Right atrium auricular region (tissue), 2 donors: ENCODE measurements at regions not wholly inside any gene's neighbourhood (a gene's known extent, or its start where the extent isn't known, plus 50 kb on each side); places are given as distances from the start of the nearest gene placed in this dataset.

Source experiments
- DNase-seq: peaks from one replicate; pipeline ENCODE4 v3.0.0-alpha.2; 2019; ENCODE audit warnings: low spot score
- H3K27ac ChIP-seq, 2 donors: fragments of 200-600 bp; sonication (generic); 1 replicate in 1 of 2; 2 replicates in 1 of 2; pipeline ENCODE4 v1.5.1; 2016 to 2019
- H3K27me3 ChIP-seq, 2 donors: fragments of 200-600 bp; sonication (generic); one replicate each; pipeline versions ENCODE4 v1.5.1 to v1.6.0; 2017 to 2019
- H3K36me3 ChIP-seq: fragments of 200-600 bp; sonication (generic); one replicate; pipeline ENCODE4 v1.5.1; 2016
- H3K4me1 ChIP-seq, 2 donors: fragments of 200-600 bp; sonication (generic); one replicate each; pipeline versions ENCODE4 v1.5.1 to v1.6.0; 2017 to 2019
- H3K4me3 ChIP-seq, 2 donors: fragments of 200-600 bp; sonication (generic); 1 replicate in 1 of 2; 2 replicates in 1 of 2; pipeline ENCODE4 v1.5.1; 2017 to 2019; ENCODE audit warnings: mild to moderate bottlenecking in 1 of 2, moderate library complexity in 1 of 2
- H3K9me3 ChIP-seq, 2 donors: fragments of 200-600 bp; sonication (generic); one replicate each; pipeline ENCODE4 v1.5.1; 2019
- CTCF ChIP-seq, 2 donors: fragments of 200-600 bp; sonication (generic); IDR thresholded peaks; one replicate each; pipeline ENCODE4 v1.5.1; 2019; ENCODE audit warnings: antibody characterized with exemption in 2 of 2

GRCh38 chr5:89575319-89575718 is 692.3 kb upstream of the MEF2C start:
- H3K27ac ChIP-seq: no peak overlapping the region
- H3K36me3 ChIP-seq: no peaks in the 10 kb centered on the region
- H3K9me3 ChIP-seq: no peaks in the 10 kb centered on the region
- H3K27me3 ChIP-seq: no peaks in the 10 kb centered on the region
- DNase-seq: no peak
- no peaks in the 10 kb centered on the region for H3K4me1 ChIP-seq
- no peak for TF ChIP-seq CTCF (IDR thresholded peaks at IDR 0.05)
- H3K4me3 ChIP-seq: no peak overlapping the region

GRCh38 chr5:89573345-89573744 is 690.4 kb upstream of the MEF2C start:
- Histone ChIP-seq H3K4me3 (no peak overlapping the region), H3K36me3 (no peaks in the 10 kb centered on the region), H3K27ac (no peak overlapping the region), H3K27me3 (no peaks in the 10 kb centered on the region), H3K9me3 (no peaks in the 10 kb centered on the region), H3K4me1 (no peaks in the 10 kb centered on the region)
- no peak for TF ChIP-seq CTCF (IDR thresholded peaks at IDR 0.05)
- DNase-seq: no peak

GRCh38 chr5:89572696-89573095 is 689.7 kb upstream of the MEF2C start:
- TF ChIP-seq CTCF (IDR thresholded peaks at IDR 0.05): no peak
- H3K36me3 ChIP-seq: no peaks in the 10 kb centered on the region
- H3K4me3 ChIP-seq: no peak overlapping the region
- no peaks in the 10 kb centered on the region for H3K27me3 ChIP-seq
- no peaks in the 10 kb centered on the region for H3K4me1 ChIP-seq
- H3K9me3 ChIP-seq: no peaks in the 10 kb centered on the region
- H3K27ac ChIP-seq: no peak overlapping the region
- DNase-seq: no peak

- no peak for TF ChIP-seq CTCF (IDR thresholded peaks at IDR 0.05)
- DNase-seq: no peak
- H3K4me3 ChIP-seq: no peak overlapping the region
- no peaks in the 10 kb centered on the region for H3K9me3 ChIP-seq
- H3K27me3 ChIP-seq: no peaks in the 10 kb centered on the region
- no peak overlapping the region for H3K27ac ChIP-seq
- H3K36me3 ChIP-seq: no peaks in the 10 kb centered on the region
- H3K4me1 ChIP-seq: no peaks in the 10 kb centered on the region
These were observed 687.6 kb upstream of the MEF2C start for GRCh38 chr5:89570557-89570956.

GRCh38 chr5:89566340-89566739 is 683.4 kb upstream of the MEF2C start:
- Histone ChIP-seq H3K4me1 (no peaks in the 10 kb centered on the region), H3K27me3 (no peaks in the 10 kb centered on the region), H3K4me3 (no peak overlapping the region), H3K9me3 (no peaks in the 10 kb centered on the region), H3K36me3 (no peaks in the 10 kb centered on the region), H3K27ac (no peak overlapping the region)
- no peak for DNase-seq
- TF ChIP-seq CTCF (IDR thresholded peaks at IDR 0.05): no peak

GRCh38 chr5:89560696-89561095 is 677.7 kb upstream of the MEF2C start:
- Histone ChIP-seq H3K4me3 (no peak overlapping the region), H3K4me1 (no peaks in the 10 kb centered on the region), H3K27me3 (no peaks in the 10 kb centered on the region), H3K9me3 (no peaks in the 10 kb centered on the region), H3K27ac (no peak overlapping the region), H3K36me3 (no peaks in the 10 kb centered on the region)
- TF ChIP-seq CTCF (IDR thresholded peaks at IDR 0.05): no peak
- no peak for DNase-seq
